ENCODE measurements at regions not wholly inside any gene's neighbourhood (a gene's known extent, or its start where the extent isn't known, plus 50 kb on each side); places are given as distances from the start of the nearest gene placed in this dataset.

DNA sequence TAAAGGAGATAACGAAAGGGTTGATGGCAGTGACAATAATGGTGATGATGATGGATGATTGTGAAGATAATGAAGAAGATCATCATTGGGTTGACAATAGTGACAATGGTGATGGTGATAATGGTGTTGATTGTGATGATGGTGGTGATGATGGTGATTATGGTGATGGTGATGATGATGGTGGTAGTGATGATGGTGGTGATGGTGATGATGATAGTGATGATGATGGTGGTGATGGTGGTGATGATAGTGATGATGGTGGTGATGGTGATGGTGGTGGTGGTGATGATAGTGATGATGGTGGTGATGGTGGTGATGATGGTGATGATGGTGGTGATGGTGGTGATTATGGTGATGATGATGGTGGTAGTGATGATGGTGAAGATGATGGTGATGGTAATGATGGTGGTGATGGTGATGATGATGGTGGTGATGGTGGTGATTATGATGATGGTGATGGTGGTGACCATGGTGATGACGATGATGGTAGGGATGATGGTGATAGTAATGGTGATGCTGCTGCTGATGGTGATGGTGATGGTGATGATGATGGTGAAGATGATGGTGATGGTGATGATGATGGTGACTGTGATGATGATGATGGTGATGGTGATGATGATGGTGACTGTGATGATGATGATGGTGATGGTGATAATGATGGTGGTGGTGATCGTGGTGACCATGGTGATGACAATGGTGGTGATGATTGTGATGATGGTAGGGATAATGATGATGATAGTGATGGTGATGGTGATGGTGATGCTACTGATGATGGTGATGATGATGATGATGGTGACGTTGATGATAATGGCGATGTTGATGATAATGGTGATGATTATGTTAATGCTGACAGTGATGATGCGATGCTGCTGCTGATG is 61.6 kb upstream of the NKX1-1 start:
- TF ChIP-seq, protein P1, sequence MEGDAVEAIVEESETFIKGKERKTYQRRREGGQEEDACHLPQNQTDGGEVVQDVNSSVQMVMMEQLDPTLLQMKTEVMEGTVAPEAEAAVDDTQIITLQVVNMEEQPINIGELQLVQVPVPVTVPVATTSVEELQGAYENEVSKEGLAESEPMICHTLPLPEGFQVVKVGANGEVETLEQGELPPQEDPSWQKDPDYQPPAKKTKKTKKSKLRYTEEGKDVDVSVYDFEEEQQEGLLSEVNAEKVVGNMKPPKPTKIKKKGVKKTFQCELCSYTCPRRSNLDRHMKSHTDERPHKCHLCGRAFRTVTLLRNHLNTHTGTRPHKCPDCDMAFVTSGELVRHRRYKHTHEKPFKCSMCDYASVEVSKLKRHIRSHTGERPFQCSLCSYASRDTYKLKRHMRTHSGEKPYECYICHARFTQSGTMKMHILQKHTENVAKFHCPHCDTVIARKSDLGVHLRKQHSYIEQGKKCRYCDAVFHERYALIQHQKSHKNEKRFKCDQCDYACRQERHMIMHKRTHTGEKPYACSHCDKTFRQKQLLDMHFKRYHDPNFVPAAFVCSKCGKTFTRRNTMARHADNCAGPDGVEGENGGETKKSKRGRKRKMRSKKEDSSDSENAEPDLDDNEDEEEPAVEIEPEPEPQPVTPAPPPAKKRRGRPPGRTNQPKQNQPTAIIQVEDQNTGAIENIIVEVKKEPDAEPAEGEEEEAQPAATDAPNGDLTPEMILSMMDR (IDR thresholded peaks at IDR 0.05) = no peak
- no peak for TF ChIP-seq POLR2AphosphoS5 (IDR thresholded peaks at IDR 0.05)
